ENCODE measurements at regions not wholly inside any gene's neighbourhood (a gene's known extent, or its start where the extent isn't known, plus 50 kb on each side); places are given as distances from the start of the nearest gene placed in this dataset.

DNA sequence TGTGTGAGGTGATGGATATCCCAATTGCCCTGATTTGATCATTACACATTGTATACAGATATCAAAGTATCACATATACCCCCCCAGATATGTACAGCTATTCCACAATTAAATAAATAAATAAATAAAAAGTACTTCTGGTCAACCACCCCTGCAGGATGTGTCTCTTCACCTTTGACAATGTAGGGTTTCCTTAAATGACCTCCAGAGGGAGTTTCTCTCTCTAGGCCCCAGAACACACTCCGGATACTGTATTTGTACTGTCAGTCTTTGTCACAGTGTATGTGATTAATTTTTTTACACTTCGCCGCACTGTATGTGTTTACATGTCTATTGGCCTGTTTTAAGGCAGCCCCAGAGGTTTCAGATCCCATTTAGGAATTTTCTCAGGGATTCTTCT lies 123.6 kb downstream of the ADCYAP1R1 start:
- no peak for DNase-seq (ENCODE audit: low read depth)

DNA sequence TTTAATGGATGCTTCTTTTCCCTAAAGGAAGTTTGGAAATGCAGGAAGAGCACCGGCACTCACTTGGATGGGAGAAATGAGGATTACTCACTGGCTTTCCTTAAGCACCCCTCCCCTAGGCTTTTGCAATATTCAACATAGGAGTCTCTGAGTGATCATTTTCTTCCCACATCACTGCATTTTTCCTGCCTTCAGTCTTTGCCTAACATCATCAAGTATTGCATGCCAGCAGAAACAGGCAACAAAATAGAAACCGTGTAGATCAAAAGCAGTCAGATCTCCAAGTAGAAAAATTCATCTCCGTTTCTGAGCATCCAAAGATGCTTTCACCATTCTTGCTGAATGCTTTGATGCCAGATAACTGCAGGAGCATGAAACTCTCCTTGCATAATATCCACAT lies 119.9 kb downstream of the ADCYAP1R1 start:
- DNase-seq (ENCODE audit: low read depth) = no peak

DNA sequence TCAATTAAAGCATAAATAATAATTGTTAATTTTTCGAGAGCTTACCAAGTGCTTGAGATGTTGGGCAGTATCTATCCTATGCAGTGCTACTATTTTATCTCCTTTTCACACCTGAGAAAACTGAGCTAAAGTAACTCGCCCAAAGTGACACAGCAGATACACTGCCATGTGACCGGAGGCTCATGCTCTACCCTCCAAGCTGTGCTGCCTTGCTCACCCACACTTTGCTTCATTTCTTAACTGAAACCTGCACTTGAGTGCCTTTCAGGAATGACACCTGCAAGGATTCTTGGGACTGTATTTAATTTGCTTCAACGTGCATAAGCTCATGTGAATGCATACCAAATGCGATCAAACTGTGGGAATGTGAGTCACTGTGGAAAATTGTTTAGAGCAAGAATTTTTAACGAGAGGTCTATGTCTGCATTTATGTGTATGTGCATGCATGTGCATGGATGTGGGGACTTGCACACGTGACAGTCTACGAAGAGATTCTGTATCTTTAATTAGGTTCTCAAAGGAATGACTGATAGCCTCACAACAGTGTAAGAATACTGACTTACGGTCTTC lies 119.2 kb downstream of the ADCYAP1R1 start:
- no peak for DNase-seq (ENCODE audit: low read depth)

All from LHCN-M2 (cell line).